Panc1 (cell line): ENCODE measurements at regions not wholly inside any gene's neighbourhood (a gene's known extent, or its start where the extent isn't known, plus 50 kb on each side); places are given as distances from the start of the nearest gene placed in this dataset.

ENCODE experiments used
- ATAC-seq: fragments of 200-7000 bp; cut with Tn5 transposase; 2 replicates; pipeline ENCODE4 v1.9.1; 2020; ENCODE audit warnings: mild to moderate bottlenecking, moderate library complexity
- BruUV-seq: library from RNA; stranded (reverse); fragments of 400-500 nt; replicated peaks from 2 replicates; lab custom pipeline; 2021; lab: Mats Ljungman, UMichigan
- CTCF ChIA-PET: fragments of 300-600 bp; sonication (Branson Sonifier 250); formaldehyde crosslinking; loops from one replicate; lab custom pipeline; 2022; ENCODE audit warnings: antibody characterized with exemption; lab: Charles Lee
- POLR2A ChIA-PET: fragments of 300-600 bp; sonication (Branson Sonifier 250); formaldehyde crosslinking; loops from one replicate; lab custom pipeline; 2022; ENCODE audit warnings: antibody characterized with exemption; lab: Charles Lee
- DNase-seq: peaks from one replicate; pipeline ENCODE4 v3.0.0-alpha.2; 2010; ENCODE audit warnings: low read depth, low spot score
- H3K27ac ChIP-seq: 2 replicates; pipeline ENCODE4 v1.5.1; 2011; ENCODE audit warnings: mild to moderate bottlenecking, low read length, inconsistent platforms
- H3K27me3 ChIP-seq: fragments of 200-500 bp; sonication (Bioruptor generic); 2 replicates; pipeline ENCODE4 v1.6.0; 2014; ENCODE audit warnings: low read length, inconsistent platforms; ENCODE audit not compliant: control insufficient read depth, insufficient read depth
- H3K36me3 ChIP-seq: fragments of 200-500 bp; sonication (Bioruptor generic); 2 replicates; pipeline ENCODE4 v1.5.1; 2014; ENCODE audit warnings: inconsistent platforms, mild to moderate bottlenecking, low read length, moderate library complexity; ENCODE audit not compliant: control insufficient read depth, insufficient read depth
- H3K4me1 ChIP-seq: 2 replicates; pipeline ENCODE4 v1.5.1; 2011; ENCODE audit warnings: inconsistent platforms, mild to moderate bottlenecking, low read length, moderate library complexity; ENCODE audit not compliant: control insufficient read depth, insufficient read depth
- H3K4me3 ChIP-seq, 2 experiments: 2 replicates each; pipeline ENCODE4 v1.5.1; 2011 to 2012; ENCODE audit warnings: low read depth in 2 of 2, low read length in 2 of 2, mild to moderate bottlenecking in 2 of 2, inconsistent platforms in 1 of 2, moderate library complexity in 1 of 2
- H3K9me3 ChIP-seq: fragments of 200-500 bp; sonication (Bioruptor generic); 2 replicates; pipeline ENCODE4 v1.5.1; 2014; ENCODE audit warnings: low read depth, mild to moderate bottlenecking, inconsistent platforms, low read length, moderate library complexity; ENCODE audit not compliant: control insufficient read depth, insufficient read depth
- CTCF ChIP-seq: fragments of 450-650 bp; IDR thresholded peaks from 2 replicates; pipeline ENCODE4 v1.5.1; 2017; ENCODE audit warnings: mild to moderate bottlenecking
- POLR2AphosphoS5 ChIP-seq: IDR thresholded peaks from 2 replicates; pipeline ENCODE4 v1.6.1; 2012; ENCODE audit warnings: mild to moderate bottlenecking, low read depth, low read length, moderate library complexity
- REST ChIP-seq, 2 experiments: IDR thresholded peaks; 2 replicates each; pipeline ENCODE4 v1.6.1; 2011 to 2012; ENCODE audit warnings: low read depth in 2 of 2, control low read depth in 1 of 2, low read length in 1 of 2, mild to moderate bottlenecking in 1 of 2, moderate library complexity in 1 of 2; ENCODE audit not compliant: insufficient read depth in 1 of 2
- SIN3A ChIP-seq: IDR thresholded peaks from 2 replicates; pipeline ENCODE4 v1.6.1; 2012; ENCODE audit warnings: low read depth, mild to moderate bottlenecking, low read length, moderate library complexity, borderline replicate concordance; ENCODE audit not compliant: insufficient read depth
- TCF7L2 ChIP-seq: IDR thresholded peaks from 2 replicates; pipeline ENCODE4 v1.6.1; 2011; ENCODE audit warnings: mild to moderate bottlenecking, low read depth, low read length, inconsistent platforms
- in situ Hi-C: cut with HindIII; loops from 2 replicates; pipeline ENCODE4 v1.10.0; 2016; ENCODE audit warnings: low sequenced_read_pairs, low pct_unique_long_range_greater_than_20kb
- intact Hi-C: fragments of 100-400 bp; cut with micrococcal nuclease; formaldehyde crosslinking; loops from one replicate; pipeline ENCODE4 v1.10.0; 2022; ENCODE audit not compliant: unreplicated experiment

- CTCF ChIA-PET, result no interaction called here
- POLR2A ChIA-PET, result no interaction called here
- H3K27ac ChIP-seq, result no peak overlapping the region
- no peaks in the 10 kb centered on the region for H3K36me3 ChIP-seq
- DNase-seq, result no peak
- H3K4me1 ChIP-seq, result no peaks in the 10 kb centered on the region
- in situ Hi-C loops, result no loop called here
- ATAC-seq, result no peak
- intact Hi-C loops, result no loop called here
- no peaks in the 10 kb centered on the region for H3K9me3 ChIP-seq
- no peak overlapping the region for H3K4me3 ChIP-seq
- TF ChIP-seq CTCF (no peak), REST (IDR thresholded peaks at IDR 0.05; ENCODE audit: insufficient read depth in 1 of 2, low read depth in 2 of 2, low read length in 1 of 2) (no peak), SIN3A (no peak), TCF7L2 (no peak), POLR2AphosphoS5 (no peak)
- no TSS peak for BruUV-seq
- no peaks in the 10 kb centered on the region for H3K27me3 ChIP-seq
These were observed 444.3 kb upstream of the CDH9 start for GRCh38 chr5:27482663-27483062.

- ChIA-PET POLR2A (no interaction called here), CTCF (no interaction called here)
- Histone ChIP-seq H3K4me1 (no peaks in the 10 kb centered on the region), H3K27me3 (no peaks in the 10 kb centered on the region), H3K9me3 (peaks cover 4% of the 10 kb centered on the region; the same call in 1 of the 2 replicates), H3K36me3 (no peaks in the 10 kb centered on the region), H3K4me3 (no peak overlapping the region), H3K27ac (no peak overlapping the region)
- ATAC-seq (no peak), DNase-seq (no peak)
- no peak for TF ChIP-seq CTCF
- intact Hi-C loops, result no loop called here
- BruUV-seq, result no TSS peak
- in situ Hi-C loops, result no loop called here
These were observed 441.5 kb upstream of the CDH9 start for GRCh38 chr5:27479859-27480258.

- no peak for TF ChIP-seq POLR2AphosphoS5
- TF ChIP-seq CTCF, result no peak
- TF ChIP-seq TCF7L2, result no peak
- no peak for TF ChIP-seq SIN3A
- TF ChIP-seq REST (IDR thresholded peaks at IDR 0.05; ENCODE audit: insufficient read depth in 1 of 2, low read depth in 2 of 2, low read length in 1 of 2), result no peak
- intact Hi-C loops, result no loop called here
These were observed 439.2 kb upstream of the CDH9 start for GRCh38 chr5:27477550-27477949.

More at GRCh38 chr5:27477550-27477949, 439.2 kb upstream of the CDH9 start:
- H3K36me3 ChIP-seq, result no peaks in the 10 kb centered on the region
- BruUV-seq, result no TSS peak
- ATAC-seq (no peak), DNase-seq (no peak)
- ChIA-PET CTCF (no interaction called here), POLR2A (no interaction called here)
- no peaks in the 10 kb centered on the region for H3K27me3 ChIP-seq
- H3K27ac ChIP-seq, result no peak overlapping the region
- H3K4me3 ChIP-seq, result no peak overlapping the region
- H3K9me3 ChIP-seq, result peaks cover 7% of the 10 kb centered on the region; the same call in 1 of the 2 replicates
- in situ Hi-C loops, result no loop called here
- H3K4me1 ChIP-seq, result no peaks in the 10 kb centered on the region
